Hepatocyte (in vitro differentiated cells): ENCODE measurements at regions not wholly inside any gene's neighbourhood (a gene's known extent, or its start where the extent isn't known, plus 50 kb on each side); places are given as distances from the start of the nearest gene placed in this dataset. TPM values are rescaled to one million over a fixed set of nuclear protein-coding genes. Genes with fewer than 3 reads are reported as not detected.

Experiments
- DNase-seq: peaks from one replicate; pipeline ENCODE4 v3.0.0-alpha.2; 2016; ENCODE audit warnings: low spot score
- H2AFZ ChIP-seq: fragments of 200-600 bp; sonication (generic); 2 replicates; pipeline ENCODE4 v1.6.0; 2016; ENCODE audit warnings: antibody characterized with exemption, mild to moderate bottlenecking
- H3K27ac ChIP-seq: fragments of 200-600 bp; sonication (generic); 2 replicates; pipeline ENCODE4 v1.5.1; 2016; ENCODE audit warnings: mild to moderate bottlenecking
- H3K27me3 ChIP-seq: fragments of 200-600 bp; sonication (generic); 2 replicates; pipeline ENCODE4 v1.6.1; 2016
- H3K36me3 ChIP-seq: fragments of 200-600 bp; sonication (generic); replicated peaks from 2 replicates; pipeline ENCODE4 v1.5.1; 2016; ENCODE audit warnings: low read depth; ENCODE audit not compliant: insufficient read depth
- H3K4me1 ChIP-seq: fragments of 200-600 bp; sonication (generic); 2 replicates; pipeline ENCODE4 v1.5.1; 2016; ENCODE audit warnings: mild to moderate bottlenecking, moderate library complexity; ENCODE audit not compliant: insufficient read depth
- H3K4me2 ChIP-seq: fragments of 200-600 bp; sonication (generic); 2 replicates; pipeline ENCODE4 v1.6.0; 2016
- H3K4me3 ChIP-seq: fragments of 200-600 bp; sonication (generic); 2 replicates; pipeline ENCODE4 v1.5.1; 2016; ENCODE audit warnings: mild to moderate bottlenecking
- H3K79me2 ChIP-seq: fragments of 200-600 bp; sonication (generic); 2 replicates; pipeline ENCODE4 v1.6.0; 2017; ENCODE audit warnings: mild to moderate bottlenecking
- H3K9me2 ChIP-seq: fragments of 200-600 bp; sonication (generic); replicated peaks from 2 replicates; pipeline ENCODE4 v1.6.0; 2017; ENCODE audit warnings: mild to moderate bottlenecking; ENCODE audit not compliant: insufficient read depth
- H3K9me3 ChIP-seq: fragments of 200-600 bp; sonication (generic); 2 replicates; pipeline ENCODE4 v1.5.1; 2016; ENCODE audit warnings: low read depth, mild to moderate bottlenecking
- H4K20me1 ChIP-seq: fragments of 200-600 bp; sonication (generic); 2 replicates; pipeline ENCODE4 v1.6.0; 2016; ENCODE audit warnings: mild to moderate bottlenecking; ENCODE audit not compliant: insufficient read depth, poor library complexity, severe bottlenecking
- CTCF ChIP-seq: fragments of 200-600 bp; sonication (generic); IDR thresholded peaks from 2 replicates; pipeline ENCODE4 v1.5.1; 2016; ENCODE audit warnings: antibody characterized with exemption, mild to moderate bottlenecking; ENCODE audit not compliant: poor library complexity
- EZH2 ChIP-seq: fragments of 200-600 bp; sonication (generic); IDR thresholded peaks from 2 replicates; pipeline ENCODE4 v1.6.1; 2016; ENCODE audit warnings: antibody characterized with exemption, mild to moderate bottlenecking, borderline replicate concordance
- EZH2phosphoT487 ChIP-seq: fragments of 200-600 bp; sonication (generic); IDR thresholded peaks from one replicate; pipeline ENCODE4 v1.6.1; 2018; ENCODE audit warnings: antibody characterized with exemption, mild to moderate bottlenecking, low read depth, moderate library complexity; ENCODE audit not compliant: unreplicated experiment, severe bottlenecking
- WGBS: methylation state at CpG from one replicate; pipeline ENCODE4 v1.1.6; 2016; ENCODE audit warnings: low lambda C conversion rate; ENCODE audit errors: missing lambda C conversion rate; 5-methylcytosine and 5-hydroxymethylcytosine counted together
- small RNA-seq: library from RNA; depleted of rRNA; stranded (forward); fragments of <200 nt; gene quantifications from one replicate; pipeline ENCODE3, GENCODE V24; 2014

DNA sequence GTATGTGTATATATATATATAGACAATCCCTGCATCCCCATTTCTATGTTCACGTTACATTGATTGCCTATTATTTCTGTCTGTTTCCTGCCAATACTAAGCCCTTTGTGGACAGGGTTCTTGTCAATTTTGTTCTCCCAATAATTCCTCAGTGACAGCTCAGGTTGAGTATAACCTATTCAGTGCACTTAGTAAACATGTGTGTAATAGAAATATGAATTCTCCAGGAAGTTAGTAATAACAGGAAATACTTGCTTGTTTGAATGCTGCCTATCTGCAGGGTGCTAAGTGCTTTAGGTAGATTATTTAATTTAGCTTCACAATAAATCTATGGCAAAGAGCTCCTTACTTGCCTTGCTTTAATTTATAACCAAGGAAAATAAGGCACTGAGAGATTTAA lies 52.8 kb upstream of the PTGFR start:
- H3K79me2 ChIP-seq, result no peaks in the 10 kb centered on the region
- H4K20me1 ChIP-seq, result no peaks in the 10 kb centered on the region
- no peaks in the 10 kb centered on the region for H3K9me3 ChIP-seq
- no peak for DNase-seq
- no peaks in the 10 kb centered on the region for H3K4me1 ChIP-seq
- no peaks in the 10 kb centered on the region for H3K36me3 ChIP-seq
- no peak overlapping the region for H3K4me2 ChIP-seq
- no peaks in the 10 kb centered on the region for H3K9me2 ChIP-seq
- H3K27me3 ChIP-seq, result no peaks in the 10 kb centered on the region
- no peak overlapping the region for H3K4me3 ChIP-seq
- H3K27ac ChIP-seq, result no peak overlapping the region
- WGBS, result 100% methylated on average over 1 of the region's 1 CpG
- TF ChIP-seq EZH2phosphoT487 (no peak), EZH2 (no peak), CTCF (no peak)
- no peak overlapping the region for H2AFZ ChIP-seq

- H4K20me1 ChIP-seq, result no peaks in the 10 kb centered on the region
- no peaks in the 10 kb centered on the region for H3K36me3 ChIP-seq
- 52% methylated on average over 2 of the region's 2 CpGs for WGBS
- H2AFZ ChIP-seq, result no peak overlapping the region
- no peaks in the 10 kb centered on the region for H3K9me2 ChIP-seq
- DNase-seq, result no peak
- no peak overlapping the region for H3K4me2 ChIP-seq
- H3K9me3 ChIP-seq, result no peaks in the 10 kb centered on the region
- no peaks in the 10 kb centered on the region for H3K4me1 ChIP-seq
- no peaks in the 10 kb centered on the region for H3K79me2 ChIP-seq
- no peak overlapping the region for H3K27ac ChIP-seq
- H3K27me3 ChIP-seq, result no peaks in the 10 kb centered on the region
- TF ChIP-seq EZH2 (no peak), EZH2phosphoT487 (no peak), CTCF (no peak)
- no peak overlapping the region for H3K4me3 ChIP-seq
These were observed 50.4 kb upstream of the PTGFR start for GRCh38 chr1:78440381-78440793.

Small RNA genes lying in the stretch of these regions (small RNA-seq; reads per million reads assigned to genes)
- gene AC096531.1 (not detected), gene RNA5SP23 (0.09 reads per million)
